ENCODE measurements at regions not wholly inside any gene's neighbourhood (a gene's known extent, or its start where the extent isn't known, plus 50 kb on each side); places are given as distances from the start of the nearest gene placed in this dataset.

DNA sequence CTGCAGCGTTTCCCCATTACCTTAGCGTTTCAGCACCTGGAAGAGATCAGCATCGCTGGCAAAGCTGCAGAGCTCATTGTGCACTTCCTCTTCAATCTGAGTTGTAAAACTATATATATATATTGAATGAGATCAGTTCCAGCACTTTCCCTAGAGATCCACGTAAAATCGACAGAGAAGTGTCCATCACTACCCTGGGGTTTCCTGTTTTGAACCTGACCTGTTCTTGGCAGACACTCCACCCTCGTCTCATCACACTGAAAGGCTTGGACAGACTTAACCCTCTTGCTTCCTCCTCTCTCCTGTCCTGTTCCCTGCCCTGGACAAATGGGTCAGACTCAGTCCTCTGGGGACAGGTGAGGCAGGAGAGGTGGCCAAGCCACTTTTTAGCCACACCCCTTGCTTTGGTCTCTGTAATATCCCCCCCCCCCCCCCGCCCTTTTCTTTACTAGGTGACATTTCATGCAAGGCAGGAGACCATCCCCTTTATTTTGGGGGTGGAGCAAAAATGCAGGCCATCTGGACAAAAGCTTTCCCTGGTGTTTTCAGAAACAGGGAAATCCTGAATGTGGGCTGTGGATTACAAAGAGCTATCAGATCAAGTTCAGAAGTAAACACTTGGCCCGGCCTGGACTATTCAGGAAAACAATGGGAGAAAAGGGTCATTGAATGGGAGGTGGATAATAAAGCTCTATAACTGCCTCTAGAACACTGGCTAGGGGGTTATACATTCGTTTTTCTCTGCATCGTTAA is 83.7 kb upstream of the KDM7A start:
- TF ChIP-seq, protein P1, sequence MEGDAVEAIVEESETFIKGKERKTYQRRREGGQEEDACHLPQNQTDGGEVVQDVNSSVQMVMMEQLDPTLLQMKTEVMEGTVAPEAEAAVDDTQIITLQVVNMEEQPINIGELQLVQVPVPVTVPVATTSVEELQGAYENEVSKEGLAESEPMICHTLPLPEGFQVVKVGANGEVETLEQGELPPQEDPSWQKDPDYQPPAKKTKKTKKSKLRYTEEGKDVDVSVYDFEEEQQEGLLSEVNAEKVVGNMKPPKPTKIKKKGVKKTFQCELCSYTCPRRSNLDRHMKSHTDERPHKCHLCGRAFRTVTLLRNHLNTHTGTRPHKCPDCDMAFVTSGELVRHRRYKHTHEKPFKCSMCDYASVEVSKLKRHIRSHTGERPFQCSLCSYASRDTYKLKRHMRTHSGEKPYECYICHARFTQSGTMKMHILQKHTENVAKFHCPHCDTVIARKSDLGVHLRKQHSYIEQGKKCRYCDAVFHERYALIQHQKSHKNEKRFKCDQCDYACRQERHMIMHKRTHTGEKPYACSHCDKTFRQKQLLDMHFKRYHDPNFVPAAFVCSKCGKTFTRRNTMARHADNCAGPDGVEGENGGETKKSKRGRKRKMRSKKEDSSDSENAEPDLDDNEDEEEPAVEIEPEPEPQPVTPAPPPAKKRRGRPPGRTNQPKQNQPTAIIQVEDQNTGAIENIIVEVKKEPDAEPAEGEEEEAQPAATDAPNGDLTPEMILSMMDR (IDR thresholded peaks at IDR 0.05) = no peak
- TF ChIP-seq POLR2A (IDR thresholded peaks at IDR 0.05) (no peak), EP300 (IDR thresholded peaks at IDR 0.05) (no peak)

Measured in ovary (tissue), 3 donors.